Neutrophil (primary cell): ENCODE measurements at regions not wholly inside any gene's neighbourhood (a gene's known extent, or its start where the extent isn't known, plus 50 kb on each side); places are given as distances from the start of the nearest gene placed in this dataset.

Source experiments
- H3K27ac ChIP-seq: fragments of 200-600 bp; sonication (generic); 2 replicates; pipeline ENCODE4 v1.5.1; 2016; ENCODE audit warnings: mild to moderate bottlenecking, moderate library complexity
- H3K27me3 ChIP-seq: fragments of 200-600 bp; sonication (generic); 2 replicates; pipeline ENCODE4 v1.6.0; 2016; ENCODE audit warnings: mild to moderate bottlenecking
- H3K36me3 ChIP-seq: fragments of 200-600 bp; sonication (generic); 2 replicates; pipeline ENCODE4 v1.5.1; 2017
- H3K4me1 ChIP-seq, 2 experiments: fragments of 200-600 bp in 1 of 2; sonication (generic) in 1 of 2; 1 replicate in 1 of 2; 2 replicates in 1 of 2; pipeline versions ENCODE4 v1.5.1 to v1.6.1; 2013 to 2016; ENCODE audit warnings: low read depth in 1 of 2, low read length in 1 of 2, mild to moderate bottlenecking in 1 of 2, moderate library complexity in 1 of 2; ENCODE audit not compliant: control insufficient read depth in 1 of 2, insufficient read depth in 1 of 2
- H3K4me3 ChIP-seq, 2 experiments: fragments of 200-600 bp in 1 of 2; sonication (generic) in 1 of 2; 1 replicate in 1 of 2; 2 replicates in 1 of 2; pipeline ENCODE4 v1.5.1; 2013 to 2016; ENCODE audit warnings: low read depth in 1 of 2, low read length in 1 of 2, mild to moderate bottlenecking in 1 of 2, moderate library complexity in 1 of 2
- H3K9me3 ChIP-seq: fragments of 200-600 bp; sonication (generic); 2 replicates; pipeline ENCODE4 v1.5.1; 2016
- CTCF ChIP-seq: fragments of 200-600 bp; sonication (generic); IDR thresholded peaks from 2 replicates; pipeline ENCODE4 v1.5.1; 2016; ENCODE audit warnings: antibody characterized with exemption

- Histone ChIP-seq H3K27ac (no peak overlapping the region), H3K9me3 (no peaks in the 10 kb centered on the region), H3K4me3 (no peak overlapping the region), H3K36me3 (no peaks in the 10 kb centered on the region), H3K4me1 (no peaks in the 10 kb centered on the region), H3K27me3 (no peaks in the 10 kb centered on the region)
- TF ChIP-seq CTCF, result no peak
Measured at GRCh38 chr5:125129151-125129806, 382.8 kb upstream of the ZNF608 start.

- no peaks in the 10 kb centered on the region for H3K9me3 ChIP-seq
- H3K36me3 ChIP-seq, result no peaks in the 10 kb centered on the region
- no peak for TF ChIP-seq CTCF
- H3K27me3 ChIP-seq, result no peaks in the 10 kb centered on the region
- no peak overlapping the region for H3K27ac ChIP-seq
- H3K4me1 ChIP-seq, result no peaks in the 10 kb centered on the region
- H3K4me3 ChIP-seq, result no peak overlapping the region
Measured at GRCh38 chr5:125130591-125130990, 384.2 kb upstream of the ZNF608 start.

DNA sequence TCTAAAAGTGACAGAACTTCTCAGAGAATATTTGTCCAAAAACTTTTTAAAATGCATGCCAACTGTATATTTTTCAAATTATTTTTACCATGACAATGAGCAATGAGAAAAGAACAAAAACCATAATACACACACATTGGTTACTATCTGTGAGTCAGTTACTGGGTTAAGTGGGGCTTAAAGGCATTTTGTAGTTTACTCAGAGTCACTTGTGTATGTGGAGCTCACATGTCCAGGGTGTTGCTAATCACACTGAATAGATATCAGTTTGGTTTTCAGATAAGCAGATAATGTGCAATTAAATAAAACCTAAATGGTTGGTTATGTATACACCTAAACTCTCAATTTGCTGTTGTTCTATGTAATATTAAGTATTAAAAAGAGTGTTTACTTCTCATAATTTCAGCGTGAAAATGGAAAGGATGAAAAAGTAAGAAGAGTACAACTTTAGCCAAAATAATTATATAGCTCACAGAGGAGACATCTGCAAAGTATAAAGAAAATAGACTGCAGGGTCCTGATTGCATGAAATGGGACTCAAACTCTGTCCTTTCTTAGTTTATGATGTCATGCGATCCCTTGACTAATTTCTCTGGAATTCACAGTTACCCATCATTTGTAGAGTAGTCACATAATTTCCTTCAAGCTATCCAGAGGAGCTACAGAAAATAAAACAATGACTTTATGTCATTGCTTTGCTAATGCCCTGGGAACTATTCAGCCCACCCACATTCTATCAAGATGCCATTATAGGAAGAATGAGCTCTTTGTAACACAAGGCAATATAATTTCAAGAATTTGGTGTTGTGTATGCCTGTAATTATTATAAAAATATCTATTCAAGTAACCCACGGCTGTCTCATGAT, 388.0 kb upstream of the ZNF608 start:
- H3K27ac ChIP-seq, result no peak overlapping the region
- H3K36me3 ChIP-seq, result no peaks in the 10 kb centered on the region
- TF ChIP-seq CTCF, result no peak
- no peaks in the 10 kb centered on the region for H3K9me3 ChIP-seq
- H3K4me1 ChIP-seq, result no peaks in the 10 kb centered on the region
- H3K27me3 ChIP-seq, result no peaks in the 10 kb centered on the region
- no peak overlapping the region for H3K4me3 ChIP-seq

DNA sequence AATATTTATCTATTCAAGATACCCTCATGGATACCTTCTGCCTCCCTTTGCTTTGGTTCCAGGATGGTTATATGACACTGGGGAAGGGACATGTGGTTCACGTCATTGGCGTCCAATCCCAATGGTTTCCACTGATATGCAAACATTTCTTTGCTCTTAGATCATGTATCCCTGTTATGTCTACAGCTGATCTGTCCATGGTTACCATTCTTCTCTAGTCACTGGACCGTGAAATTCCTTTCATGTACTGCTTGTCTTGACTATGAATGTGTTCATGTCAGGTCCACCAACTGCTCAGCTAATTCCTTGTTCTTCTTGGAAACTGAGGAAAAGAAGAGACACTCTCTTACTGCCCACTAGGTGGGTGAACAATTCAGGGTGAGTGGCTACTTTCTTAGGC, 391.1 kb upstream of the ZNF608 start:
- Histone ChIP-seq H3K4me1 (no peaks in the 10 kb centered on the region), H3K4me3 (no peak overlapping the region), H3K36me3 (no peaks in the 10 kb centered on the region), H3K27ac (no peak overlapping the region), H3K9me3 (no peaks in the 10 kb centered on the region), H3K27me3 (no peaks in the 10 kb centered on the region)
- TF ChIP-seq CTCF, result no peak

GRCh38 chr5:125138266-125138665, 391.8 kb upstream of the ZNF608 start:
- no peak overlapping the region for H3K4me3 ChIP-seq
- no peak overlapping the region for H3K27ac ChIP-seq
- H3K4me1 ChIP-seq, result no peaks in the 10 kb centered on the region
- no peaks in the 10 kb centered on the region for H3K27me3 ChIP-seq
- TF ChIP-seq CTCF, result no peak
- H3K36me3 ChIP-seq, result no peaks in the 10 kb centered on the region
- no peaks in the 10 kb centered on the region for H3K9me3 ChIP-seq
